Neuronal stem cell (in vitro differentiated cells): ENCODE measurements at regions not wholly inside any gene's neighbourhood (a gene's known extent, or its start where the extent isn't known, plus 50 kb on each side); places are given as distances from the start of the nearest gene placed in this dataset.

Experiments used
- DNase-seq: peaks from one replicate; pipeline ENCODE4 v3.0.0-alpha.2; 2013; ENCODE audit warnings: low spot score
- H2AFZ ChIP-seq: one replicate; pipeline ENCODE4 v1.6.1; 2013; ENCODE audit warnings: mild to moderate bottlenecking, low read length, inconsistent platforms
- H2AK5ac ChIP-seq: 2 replicates; pipeline ENCODE4 v1.6.1; 2013; ENCODE audit warnings: low read depth, mild to moderate bottlenecking, inconsistent platforms, low read length, moderate library complexity, mixed read lengths
- H2BK120ac ChIP-seq: 2 replicates; pipeline ENCODE4 v1.6.1; 2013; ENCODE audit warnings: low read depth, mild to moderate bottlenecking, inconsistent platforms, low read length, moderate library complexity, mixed read lengths
- H2BK12ac ChIP-seq: one replicate; pipeline ENCODE4 v1.6.1; 2013; ENCODE audit warnings: low read length, inconsistent platforms
- H2BK15ac ChIP-seq: 2 replicates; pipeline ENCODE4 v1.6.1; 2013; ENCODE audit warnings: mild to moderate bottlenecking, low read length, inconsistent platforms, mixed read lengths
- H2BK5ac ChIP-seq: one replicate; pipeline ENCODE4 v1.6.1; 2013; ENCODE audit warnings: inconsistent platforms, mild to moderate bottlenecking, low read length, moderate library complexity
- H3K14ac ChIP-seq: one replicate; pipeline ENCODE4 v1.6.1; 2013; ENCODE audit warnings: low read length, inconsistent platforms
- H3K18ac ChIP-seq: 2 replicates; pipeline ENCODE4 v1.6.1; 2013; ENCODE audit warnings: low read length, inconsistent platforms
- H3K23ac ChIP-seq: 2 replicates; pipeline ENCODE4 v1.6.1; 2013; ENCODE audit warnings: low read depth, mild to moderate bottlenecking, mixed read lengths, low read length, inconsistent platforms; ENCODE audit not compliant: poor library complexity
- H3K27ac ChIP-seq: replicated peaks from 3 replicates; pipeline ENCODE4 v1.5.1; 2013; ENCODE audit warnings: low read length, inconsistent platforms
- H3K27me3 ChIP-seq, 3 experiments: 2 replicates each; pipeline ENCODE4 v1.6.1; 2013; ENCODE audit warnings: low read length in 3 of 3, mild to moderate bottlenecking in 2 of 3, inconsistent platforms in 1 of 3, low read depth in 1 of 3, mixed read lengths in 1 of 3, moderate library complexity in 1 of 3; ENCODE audit not compliant: control insufficient read depth in 3 of 3, insufficient read depth in 3 of 3
- H3K36me3 ChIP-seq, 2 donors: replicated peaks in 1 of 2; 2 replicates each; pipeline ENCODE4 v1.6.1; 2013; ENCODE audit warnings: low read length in 2 of 2; ENCODE audit not compliant: control insufficient read depth in 2 of 2, insufficient read depth in 2 of 2
- H3K4ac ChIP-seq: 2 replicates; pipeline ENCODE4 v1.6.1; 2013; ENCODE audit warnings: inconsistent platforms, mild to moderate bottlenecking, low read length, moderate library complexity
- H3K4me1 ChIP-seq, 2 donors: 1 replicate in 1 of 2; 2 replicates in 1 of 2; pipeline ENCODE4 v1.6.1; 2013; ENCODE audit warnings: low read length in 2 of 2, low read depth in 1 of 2; ENCODE audit not compliant: control insufficient read depth in 2 of 2, insufficient read depth in 1 of 2
- H3K4me2 ChIP-seq: one replicate; pipeline ENCODE4 v1.6.1; 2013; ENCODE audit warnings: mild to moderate bottlenecking, low read length, inconsistent platforms; ENCODE audit not compliant: insufficient read depth, poor library complexity, severe bottlenecking
- H3K4me3 ChIP-seq, 2 donors: 2 replicates each; pipeline ENCODE4 v1.5.1; 2013; ENCODE audit warnings: low read length in 2 of 2, mild to moderate bottlenecking in 2 of 2, inconsistent platforms in 1 of 2, moderate library complexity in 1 of 2
- H3K79me1 ChIP-seq: one replicate; pipeline ENCODE4 v1.6.1; 2013; ENCODE audit warnings: low read depth, mild to moderate bottlenecking, inconsistent platforms, low read length, moderate library complexity
- H3K9ac ChIP-seq: one replicate; pipeline ENCODE4 v1.6.1; 2013; ENCODE audit warnings: mild to moderate bottlenecking, low read depth, low read length, inconsistent platforms; ENCODE audit not compliant: poor library complexity
- H3K9me3 ChIP-seq, 2 donors: replicated peaks in 1 of 2; 2 replicates each; pipeline versions ENCODE3 to v1.6.1; 2013; ENCODE audit warnings: low read length in 2 of 2, mild to moderate bottlenecking in 2 of 2, inconsistent platforms in 1 of 2, low read depth in 1 of 2, mixed read lengths in 1 of 2, moderate library complexity in 1 of 2; ENCODE audit not compliant: control insufficient read depth in 2 of 2, insufficient read depth in 1 of 2
- H4K8ac ChIP-seq: one replicate; pipeline ENCODE4 v1.6.1; 2013; ENCODE audit warnings: low read depth, mild to moderate bottlenecking, inconsistent platforms, low read length, moderate library complexity
- H4K91ac ChIP-seq: one replicate; pipeline ENCODE4 v1.6.1; 2013; ENCODE audit warnings: low read length, low read depth, mild to moderate bottlenecking, inconsistent platforms; ENCODE audit not compliant: poor library complexity
- WGBS, 2 donors: extraction: QIAGEN DNeasy Blood & Tissue Kit; methylation state at CpG; one replicate each; pipeline ENCODE4 v1.1.7; 2013; ENCODE audit warnings: missing lambda C conversion rate in 2 of 2, mixed read lengths in 1 of 2; ENCODE audit not compliant: insufficient read length in 2 of 2, insufficient replicate concordance in 1 of 2; ENCODE audit errors: extremely low coverage in 2 of 2; 5-methylcytosine and 5-hydroxymethylcytosine counted together

- Histone ChIP-seq H2BK120ac (no peak overlapping the region), H3K4me3 (no peak overlapping the region), H3K36me3 (no peaks in the 10 kb centered on the region), H2AK5ac (no peak overlapping the region), H2BK12ac (no peak overlapping the region), H3K18ac (peak overlapping the region; percentile 78), H3K4me2 (no peak overlapping the region), H3K27ac (no peak overlapping the region), H4K8ac (no peak overlapping the region), H2AFZ (no peak overlapping the region), H3K4me1 (peaks cover 13 to 22% of the 10 kb centered on the region in 2 donors), H4K91ac (no peak overlapping the region), H3K14ac (no peak overlapping the region), H2BK15ac (no peak overlapping the region), H3K9ac (no peak overlapping the region), H2BK5ac (no peak overlapping the region), H3K27me3 (no peaks in the 10 kb centered on the region), H3K23ac (no peak overlapping the region), H3K79me1 (no peaks in the 10 kb centered on the region), H3K9me3 (no peaks in the 10 kb centered on the region), H3K4ac (no peak overlapping the region)
- no CpG with 5 or more reads among the region's 5 CpGs for WGBS, 2 donors
- DNase-seq: no peak
These were observed 78.2 kb upstream of the RALGPS2 start for GRCh38 chr1:178646821-178647220.

GRCh38 chr1:178648151-178648550, 76.9 kb upstream of the RALGPS2 start:
- no peak overlapping the region for H2BK5ac ChIP-seq
- H3K18ac ChIP-seq: no peak overlapping the region
- no peaks in the 10 kb centered on the region for H3K79me1 ChIP-seq
- no peak overlapping the region for H3K4me2 ChIP-seq
- no peak overlapping the region for H3K4ac ChIP-seq
- no peak overlapping the region for H2BK120ac ChIP-seq
- H3K36me3 ChIP-seq: no peaks in the 10 kb centered on the region
- no peaks in the 10 kb centered on the region for H3K9me3 ChIP-seq
- H4K8ac ChIP-seq: no peak overlapping the region
- no peak overlapping the region for H3K14ac ChIP-seq
- WGBS, 2 donors: no CpG with 5 or more reads among the region's 11 CpGs
- no peaks in the 10 kb centered on the region for H3K27me3 ChIP-seq
- H3K27ac ChIP-seq: no peak overlapping the region
- H3K4me1 ChIP-seq: peaks cover 13 to 25% of the 10 kb centered on the region in 2 donors
- no peak overlapping the region for H3K9ac ChIP-seq
- no peak overlapping the region for H2BK12ac ChIP-seq
- H2AK5ac ChIP-seq: no peak overlapping the region
- H2AFZ ChIP-seq: no peak overlapping the region
- no peak for DNase-seq
- H3K23ac ChIP-seq: no peak overlapping the region
- H2BK15ac ChIP-seq: no peak overlapping the region
- H4K91ac ChIP-seq: no peak overlapping the region
- H3K4me3 ChIP-seq: no peak overlapping the region

DNA sequence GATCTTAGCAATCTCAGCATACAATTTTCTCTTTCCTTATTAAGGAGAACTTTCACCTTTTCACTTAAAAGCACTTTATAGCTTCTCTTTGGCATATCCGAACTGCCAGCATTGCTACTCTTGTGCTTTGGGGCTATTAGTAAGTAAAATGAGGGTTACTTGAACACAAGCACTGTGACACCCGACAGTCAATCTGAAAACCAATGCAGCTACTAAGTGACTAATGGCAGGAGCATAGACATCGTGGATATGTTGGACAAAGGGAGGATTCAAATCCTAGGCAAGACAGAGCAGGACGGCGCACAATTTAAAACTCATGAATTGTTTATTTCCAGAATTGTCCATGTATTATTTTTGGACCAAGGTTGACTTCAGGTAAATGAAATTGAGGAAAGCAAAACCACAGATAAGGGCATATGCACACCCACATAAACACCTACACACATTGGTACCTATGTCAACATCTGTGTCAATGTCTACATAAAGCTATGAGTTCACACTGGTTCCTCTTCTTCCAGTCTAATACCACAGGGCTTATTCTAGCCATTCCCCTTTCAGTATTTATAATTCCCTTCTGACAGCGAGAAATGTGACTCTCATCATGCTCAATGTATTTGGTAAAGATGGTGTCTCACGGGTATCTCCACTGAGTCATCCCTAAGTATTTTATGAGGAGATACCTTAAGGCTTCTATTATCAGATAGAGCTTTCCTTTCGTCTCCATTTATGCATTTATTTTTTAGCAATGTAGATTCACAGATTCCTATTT, 75.3 kb upstream of the RALGPS2 start:
- Histone ChIP-seq H2AK5ac (no peak overlapping the region), H3K36me3 (no peaks in the 10 kb centered on the region), H4K91ac (no peak overlapping the region), H3K4me1 (peaks cover 9 to 27% of the 10 kb centered on the region in 2 donors), H2AFZ (no peak overlapping the region), H3K23ac (no peak overlapping the region), H3K9me3 (no peaks in the 10 kb centered on the region), H3K79me1 (no peaks in the 10 kb centered on the region), H3K4me2 (no peak overlapping the region), H3K9ac (no peak overlapping the region), H4K8ac (no peak overlapping the region), H3K18ac (no peak overlapping the region), H2BK5ac (no peak overlapping the region), H3K4me3 (no peak overlapping the region), H3K4ac (no peak overlapping the region), H2BK12ac (no peak overlapping the region), H3K14ac (no peak overlapping the region), H2BK15ac (no peak overlapping the region), H3K27me3 (no peaks in the 10 kb centered on the region), H3K27ac (no peak overlapping the region), H2BK120ac (no peak overlapping the region)
- no peak for DNase-seq
- no CpG with 5 or more reads among the region's 8 CpGs for WGBS, 2 donors

DNA sequence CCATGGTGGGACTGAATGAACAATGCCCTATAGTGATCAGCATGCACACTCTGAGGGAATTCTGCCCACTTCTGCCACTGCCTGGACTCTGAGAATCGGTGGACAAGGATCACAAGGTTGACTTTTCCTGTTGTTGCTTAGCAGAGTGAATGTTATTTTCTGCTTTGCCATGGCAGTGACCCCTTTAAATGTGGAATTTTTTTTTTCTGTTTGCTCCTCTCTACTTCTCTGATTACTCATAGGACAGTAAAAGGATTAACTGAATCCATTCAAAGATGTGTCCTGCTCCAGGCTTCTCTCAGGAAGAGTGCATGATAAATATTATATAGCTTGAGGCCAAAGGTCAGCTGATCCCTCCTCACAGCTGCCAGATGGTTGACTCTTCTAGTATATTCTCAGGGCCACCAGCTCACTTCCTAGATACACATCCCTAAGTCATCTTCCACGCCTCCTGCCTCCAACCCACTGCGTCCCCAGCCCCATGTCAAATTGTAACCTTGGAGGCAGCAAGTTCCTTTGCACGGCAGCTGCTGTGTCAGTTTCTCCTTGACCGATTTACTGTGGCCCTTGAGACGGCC, 74.0 kb upstream of the RALGPS2 start:
- no peak overlapping the region for H3K27ac ChIP-seq
- no CpG with 5 or more reads among the region's 6 CpGs for WGBS, 2 donors
- H3K18ac ChIP-seq: peak overlapping the region; percentile 1

More for the DNA sequence above, 74.0 kb upstream of the RALGPS2 start:
- Histone ChIP-seq H3K14ac (no peak overlapping the region), H3K9ac (no peak overlapping the region), H4K8ac (no peak overlapping the region), H3K23ac (no peak overlapping the region), H3K9me3 (no peaks in the 10 kb centered on the region), H2BK5ac (no peak overlapping the region), H3K4me3 (no peak overlapping the region), H2BK12ac (no peak overlapping the region), H3K27me3 (no peaks in the 10 kb centered on the region), H2BK15ac (no peak overlapping the region), H3K36me3 (no peaks in the 10 kb centered on the region), H2BK120ac (no peak overlapping the region), H4K91ac (no peak overlapping the region), H3K4ac (no peak overlapping the region), H2AK5ac (no peak overlapping the region), H3K4me2 (no peak overlapping the region), H2AFZ (peak overlapping the region; percentile 54), H3K4me1 (peaks cover 7 to 19% of the 10 kb centered on the region in 2 donors), H3K79me1 (no peaks in the 10 kb centered on the region)
- DNase-seq: no peak
